GM18870 (cell line): ENCODE measurements at regions not wholly inside any gene's neighbourhood (a gene's known extent, or its start where the extent isn't known, plus 50 kb on each side); places are given as distances from the start of the nearest gene placed in this dataset.
"Not testable (repeated sequence)": the region's sequence is repeated elsewhere in the genome, so short reads cannot be mapped to it uniquely, and the experiment has no call there.

Experiments used
- ATAC-seq: cut with Tn5 transposase; IDR thresholded peaks from one replicate; pipeline ENCODE4 v1.9.1; 2021; ENCODE audit warnings: moderate library complexity; ENCODE audit not compliant: unreplicated experiment

DNA sequence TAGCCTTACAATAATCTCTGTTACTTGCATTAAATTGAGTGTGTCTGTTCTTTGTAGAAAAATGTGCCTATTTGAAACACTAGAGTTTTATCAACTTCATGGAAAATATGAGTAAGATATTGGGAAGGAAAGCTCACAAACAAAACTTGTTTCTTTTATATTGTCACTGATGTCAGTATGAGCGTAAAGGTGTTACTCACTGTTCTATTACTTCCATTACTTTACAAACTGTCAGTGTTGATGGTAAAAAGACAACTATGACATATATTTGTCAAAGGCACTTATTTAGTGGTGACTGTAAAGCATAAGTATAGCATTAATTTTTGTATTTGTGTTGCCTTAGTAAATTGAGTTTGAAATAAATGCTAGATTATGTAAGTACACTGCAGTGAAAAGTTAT lies 193.7 kb upstream of the FLRT2 start:
- ATAC-seq = no peak

DNA sequence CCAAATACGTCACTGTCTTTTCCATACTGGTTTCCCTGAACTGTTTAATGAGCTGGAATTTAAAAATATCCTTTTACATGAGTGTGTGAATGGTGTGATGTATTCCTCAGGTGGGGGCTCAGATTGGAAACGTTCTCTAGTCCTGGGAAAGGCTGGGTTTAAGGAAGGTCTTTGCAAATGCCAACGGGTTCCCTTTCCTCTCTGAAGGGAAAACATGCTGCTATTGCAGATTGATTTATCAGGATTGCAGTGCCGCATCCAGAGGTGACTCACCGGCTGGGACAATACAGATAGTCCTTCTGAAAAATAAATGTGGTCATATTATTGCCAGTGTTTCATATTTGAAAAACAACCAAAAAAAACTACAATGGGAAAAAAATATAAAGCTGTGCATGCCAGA lies 193.1 kb upstream of the FLRT2 start:
- ATAC-seq = no peak

DNA sequence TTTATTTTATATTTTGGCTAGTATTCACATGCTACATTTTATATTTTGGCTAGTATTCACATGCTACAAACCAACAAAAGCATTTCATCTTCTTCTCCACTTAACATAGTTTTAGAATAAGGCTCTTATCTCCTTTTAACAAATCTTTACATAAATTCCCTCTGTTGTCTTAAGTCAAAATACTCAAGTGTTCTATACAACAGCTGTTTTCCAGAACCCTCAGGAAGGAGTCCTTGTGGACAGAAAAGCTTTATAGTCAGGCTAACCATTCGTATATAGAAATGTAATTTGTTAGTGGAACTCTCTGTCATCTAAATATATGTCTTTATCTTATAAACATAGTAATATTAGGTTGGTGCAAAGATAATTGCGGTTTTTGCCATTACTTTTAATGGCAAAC lies 191.0 kb upstream of the FLRT2 start:
- no peak for ATAC-seq

DNA sequence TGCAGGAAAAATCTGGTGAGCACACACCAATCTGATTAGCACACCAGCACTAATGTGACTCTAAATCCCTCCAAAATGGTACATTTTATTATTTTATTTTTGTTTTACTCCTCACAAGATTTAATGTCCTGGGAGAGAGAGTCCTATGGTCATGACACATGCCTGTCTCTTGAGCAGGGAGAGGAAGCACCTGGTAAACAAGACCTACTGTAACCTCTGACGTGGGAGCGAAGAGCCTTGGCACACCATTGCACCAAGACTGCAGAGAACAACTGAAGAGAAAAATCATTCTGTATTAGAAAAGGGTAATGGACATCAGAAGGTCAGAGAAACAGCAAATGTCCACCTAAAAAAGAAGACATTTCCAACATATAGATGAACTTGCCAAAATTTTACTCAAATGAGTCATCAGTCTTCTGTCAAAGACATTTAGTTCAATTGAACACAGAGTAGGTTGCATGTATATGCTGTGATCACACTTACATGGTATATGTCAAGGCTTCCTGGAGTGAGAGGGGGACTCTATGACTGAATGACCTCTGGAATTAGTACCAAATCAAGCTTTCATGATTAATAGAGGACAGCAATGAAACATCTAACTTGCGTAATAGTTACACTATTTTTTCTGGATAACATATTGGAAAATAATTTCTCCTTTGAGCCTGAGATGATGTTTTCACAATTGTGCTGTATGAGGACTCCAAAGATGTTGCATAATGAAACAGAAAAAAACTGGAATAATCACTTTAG lies 186.9 kb upstream of the FLRT2 start:
- no peak for ATAC-seq

DNA sequence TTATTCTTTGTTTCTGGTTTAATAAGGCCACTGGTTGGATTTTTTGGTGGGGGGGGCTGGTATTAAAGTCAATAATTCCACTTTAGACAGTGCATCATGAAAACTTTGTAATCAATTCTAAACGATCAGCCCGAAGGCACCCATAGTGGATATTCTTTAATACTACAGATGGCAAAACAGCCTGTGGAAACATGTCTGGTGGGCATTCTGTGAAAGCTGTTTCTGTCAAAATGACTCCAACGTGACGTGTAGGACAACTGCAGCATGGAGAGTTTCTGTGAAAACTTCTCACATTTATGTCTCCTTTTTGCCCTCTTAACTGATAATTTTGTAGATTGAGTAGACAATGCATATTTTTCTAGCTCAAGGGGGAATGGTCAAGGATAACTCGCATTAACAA lies 185.8 kb upstream of the FLRT2 start:
- no peak for ATAC-seq

DNA sequence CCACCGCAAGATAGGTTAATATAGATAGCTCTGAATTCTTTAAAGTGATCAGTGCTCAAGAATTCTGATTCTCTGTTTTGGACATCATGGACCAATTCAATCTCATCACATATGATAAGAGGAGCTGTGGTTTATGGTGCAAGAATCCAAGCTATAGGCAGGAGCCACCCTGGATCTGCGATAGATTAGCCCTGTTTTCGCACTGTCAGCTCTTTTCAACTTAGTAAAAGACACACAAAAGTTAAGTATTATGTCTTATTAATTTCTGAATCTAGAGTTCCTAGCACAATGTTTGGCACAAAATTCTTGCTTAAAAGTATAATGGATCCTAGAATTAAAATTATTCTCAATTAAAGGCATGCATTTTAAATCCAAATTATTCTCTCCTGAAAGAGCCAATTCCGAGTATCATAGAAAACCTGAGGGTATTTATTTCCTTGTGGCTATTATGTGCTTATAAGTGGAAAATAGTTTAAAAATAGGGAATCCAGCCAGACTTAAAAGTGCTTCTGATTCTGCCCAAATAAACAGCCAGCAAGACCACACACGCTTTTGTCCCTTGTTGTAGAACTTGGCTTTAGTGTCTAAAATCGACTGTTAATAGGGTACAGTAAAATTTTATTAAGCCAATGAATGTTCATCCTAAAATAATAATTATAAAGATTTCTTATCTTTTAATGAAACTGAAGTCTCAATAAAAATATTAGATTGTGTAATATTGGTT lies 184.9 kb upstream of the FLRT2 start:
- ATAC-seq = no peak

DNA sequence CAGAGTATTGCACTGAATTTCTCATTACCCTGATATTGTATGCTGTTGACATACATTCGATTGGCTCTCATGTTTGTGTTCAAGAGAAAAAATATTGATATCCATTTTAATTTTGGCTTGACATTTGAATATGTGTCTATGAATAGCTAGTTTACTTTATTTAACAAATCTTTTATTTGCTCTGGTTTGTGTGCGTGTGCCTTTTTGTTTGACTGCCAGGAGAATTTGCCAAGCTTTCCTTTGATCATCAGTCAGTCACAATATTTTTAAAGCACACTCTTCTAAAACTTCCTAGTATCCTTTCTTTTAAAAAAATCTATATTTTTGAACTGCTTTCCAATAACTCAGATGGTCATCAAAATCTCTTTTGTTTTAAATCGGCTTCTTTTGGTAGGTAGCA lies 179.3 kb upstream of the FLRT2 start:
- no peak for ATAC-seq

DNA sequence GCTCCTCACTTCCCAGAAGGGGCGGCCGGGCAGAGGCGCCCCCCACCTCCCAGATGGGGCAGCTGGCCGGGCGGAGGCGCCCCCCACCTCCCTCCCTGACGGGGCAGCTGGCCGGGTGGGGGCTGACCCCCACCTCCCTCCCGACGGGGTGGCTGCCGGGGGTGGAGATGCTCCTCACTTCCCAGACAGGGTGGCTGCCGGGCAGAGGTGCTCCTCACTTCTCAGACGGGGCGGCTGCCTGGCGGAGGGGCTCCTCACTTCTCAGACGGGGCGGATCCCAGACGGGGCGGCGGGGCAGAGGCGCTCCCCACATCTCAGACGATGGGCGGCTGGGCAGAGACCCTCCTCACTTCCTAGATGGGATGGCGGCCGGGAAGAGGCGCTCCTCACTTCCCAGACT lies 177.4 kb upstream of the FLRT2 start:
- not testable (repeated sequence) for ATAC-seq

DNA sequence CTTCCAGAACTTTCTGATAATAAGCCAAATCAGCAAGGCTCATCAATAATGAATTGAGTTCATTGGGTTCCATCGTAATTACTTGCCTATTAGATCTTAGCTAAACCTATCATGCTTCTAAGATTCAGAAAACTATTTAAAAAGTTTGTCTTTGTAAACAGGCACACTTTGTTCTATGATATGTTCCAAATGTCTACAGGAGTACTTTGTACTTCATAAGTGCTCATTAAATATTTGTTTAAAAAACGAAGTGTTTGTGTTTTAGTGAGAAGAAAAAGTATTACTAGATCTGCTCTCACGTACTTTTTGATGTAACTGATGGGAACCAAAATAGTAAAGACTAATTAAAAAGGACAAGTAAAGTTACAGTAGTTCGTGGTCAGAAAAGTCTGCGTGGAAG lies 172.8 kb upstream of the FLRT2 start:
- ATAC-seq = no peak

DNA sequence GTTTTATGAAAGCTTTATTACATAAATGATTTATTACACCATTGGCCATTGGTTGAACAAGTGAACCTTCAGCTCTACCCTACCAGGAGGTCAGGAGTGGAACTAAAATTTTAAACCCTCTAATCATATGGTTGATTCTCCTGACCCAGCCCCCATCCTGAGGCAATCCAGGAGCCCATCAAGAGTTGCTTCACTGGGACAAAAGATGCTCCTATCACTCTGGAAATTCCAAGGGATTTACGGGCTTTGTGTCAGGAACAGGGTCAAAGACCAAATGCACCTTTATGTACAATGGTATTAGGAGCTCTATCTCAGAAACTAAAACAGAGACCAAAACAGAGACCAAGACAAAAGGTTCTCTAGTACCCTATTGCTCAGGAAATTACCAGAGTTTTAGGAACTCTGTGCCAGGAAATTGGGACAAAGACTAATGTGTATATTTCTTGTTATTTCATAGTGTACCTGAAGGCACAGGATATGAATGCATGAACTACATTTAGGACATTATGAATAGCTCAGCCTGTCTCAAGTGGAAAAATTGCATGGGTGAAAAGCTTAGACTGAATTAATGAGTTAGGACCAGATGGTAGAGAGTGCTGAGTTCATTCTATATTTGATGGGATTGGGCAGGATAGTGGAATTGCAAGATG lies 171.7 kb upstream of the FLRT2 start:
- no peak for ATAC-seq

DNA sequence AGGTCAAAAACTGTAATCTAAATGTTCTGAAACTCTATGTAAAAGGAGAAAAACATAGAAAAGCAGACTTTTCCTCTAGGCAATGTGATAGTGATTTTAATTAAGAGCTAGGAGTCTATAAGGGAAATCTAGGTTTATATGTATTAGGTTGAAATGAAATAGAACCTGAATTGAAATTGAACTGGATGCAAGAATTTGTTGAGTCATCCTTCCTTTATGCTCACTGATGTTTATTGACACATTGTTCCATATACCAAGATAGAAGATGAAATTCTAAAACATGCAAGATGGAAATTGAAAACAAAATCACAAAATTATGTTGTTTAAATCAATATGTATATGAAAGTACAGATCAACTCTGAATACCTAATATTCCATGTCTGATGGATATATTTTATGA lies 170.4 kb upstream of the FLRT2 start:
- no peak for ATAC-seq

DNA sequence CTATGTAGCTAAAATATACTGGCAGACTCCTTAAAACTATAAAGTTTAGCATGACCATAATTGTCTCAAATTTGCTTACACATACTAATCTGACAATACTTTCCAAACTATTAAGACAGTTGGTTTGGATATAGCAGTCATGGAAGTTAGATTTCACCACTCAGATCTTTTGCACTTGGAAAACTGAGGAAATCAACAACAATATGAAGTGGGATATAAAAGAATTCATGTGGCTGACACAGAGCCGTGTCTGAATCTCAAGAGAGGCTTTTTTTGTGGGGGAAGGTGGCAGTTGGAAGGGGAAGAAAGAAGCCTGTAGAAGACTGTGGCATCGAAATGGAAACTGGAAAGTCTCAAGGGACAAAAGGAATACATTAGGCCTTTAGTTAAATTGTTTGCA lies 166.6 kb upstream of the FLRT2 start:
- no peak for ATAC-seq

DNA sequence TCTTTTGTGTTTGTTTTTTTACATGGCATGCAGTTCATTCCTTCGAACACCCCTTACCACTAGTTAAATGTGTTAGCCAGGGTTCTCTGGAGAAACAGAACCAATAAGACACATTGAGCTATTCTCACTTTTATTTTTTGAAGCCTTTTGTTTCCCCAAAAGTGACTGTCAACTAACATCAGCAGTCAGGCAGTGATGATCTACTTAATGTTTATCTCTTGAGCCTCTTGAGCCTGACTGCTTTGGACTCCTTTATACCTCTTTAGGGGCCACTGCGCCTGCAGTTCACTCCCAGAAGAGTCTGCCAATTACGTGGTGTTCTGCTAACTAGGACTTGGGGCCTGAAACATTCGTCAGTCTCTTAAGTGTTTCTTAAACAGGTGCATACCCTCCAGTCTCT lies 163.7 kb upstream of the FLRT2 start:
- no peak for ATAC-seq

DNA sequence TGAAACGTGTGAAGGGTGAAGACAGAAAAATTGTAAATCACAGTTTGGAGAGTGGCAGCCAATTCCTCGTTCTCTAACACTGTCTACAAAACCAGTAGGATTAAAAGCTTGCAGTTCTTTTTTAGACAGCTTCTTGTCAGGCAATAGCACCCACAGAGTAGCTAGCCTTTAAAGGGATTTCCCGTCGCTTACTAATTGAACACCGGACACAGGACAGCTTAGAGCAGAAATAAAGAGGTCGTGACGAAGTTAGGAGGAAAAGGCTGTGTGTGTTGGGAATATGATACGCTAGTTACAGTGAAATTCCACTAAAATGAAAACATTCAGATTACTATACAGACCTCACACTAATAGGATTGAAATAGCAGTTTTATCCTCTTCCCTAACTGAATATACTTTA lies 149.1 kb upstream of the FLRT2 start:
- ATAC-seq = no peak

DNA sequence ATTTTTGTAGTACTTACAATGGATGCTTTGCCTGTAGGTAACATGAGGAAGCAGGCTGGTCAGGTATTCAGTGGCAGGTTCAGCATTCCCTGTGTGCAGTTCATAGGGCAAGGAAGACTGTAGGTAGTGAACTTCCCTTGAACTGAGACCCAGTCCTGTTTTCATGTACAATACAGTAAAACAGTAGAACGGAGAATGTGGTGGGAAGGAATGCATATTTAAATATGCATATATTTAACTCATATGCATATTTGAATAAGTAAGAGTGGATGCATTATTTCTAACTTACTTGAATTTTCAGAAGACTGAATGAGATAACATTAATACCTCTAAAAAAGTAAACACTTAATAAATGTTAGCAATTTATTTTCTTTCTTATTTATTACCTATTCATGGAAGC lies 147.6 kb upstream of the FLRT2 start:
- ATAC-seq = no peak

DNA sequence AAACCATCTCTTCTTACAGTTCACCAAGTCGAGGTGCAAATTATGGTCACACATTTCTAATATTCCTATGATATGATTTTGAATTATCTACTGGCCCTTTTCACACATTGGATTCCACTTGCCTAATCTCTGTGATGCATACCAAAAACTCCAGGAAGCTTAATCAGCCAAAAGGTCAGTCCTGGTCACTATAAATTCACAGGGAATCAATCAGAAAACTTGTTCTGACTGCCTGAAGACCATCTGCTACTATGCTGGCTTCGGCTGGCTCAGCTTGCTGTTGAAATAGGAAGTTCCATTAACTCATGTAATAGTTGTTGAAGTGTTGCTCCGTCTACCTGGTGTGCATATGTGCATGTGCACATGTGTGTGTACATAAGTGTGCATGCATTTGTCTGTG lies 142.8 kb upstream of the FLRT2 start:
- no peak for ATAC-seq

DNA sequence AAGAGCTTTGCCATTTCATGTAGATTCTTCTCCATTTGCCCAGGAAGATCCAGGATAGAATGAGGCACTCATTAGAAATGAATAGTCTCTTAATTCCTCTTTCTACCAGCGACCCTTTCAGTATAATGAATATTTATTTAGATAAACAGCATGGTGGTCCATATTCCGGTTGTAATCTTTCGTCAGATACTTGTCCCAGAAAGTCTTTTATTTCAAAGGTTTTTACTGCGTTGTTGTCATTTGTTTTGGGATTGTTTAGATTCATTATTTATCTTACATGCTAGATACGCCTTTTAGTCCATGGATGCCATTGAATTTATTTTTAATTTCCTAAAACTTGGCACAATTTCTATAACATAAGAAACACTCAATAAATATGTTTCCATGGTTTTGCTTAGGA lies 139.7 kb upstream of the FLRT2 start:
- no peak for ATAC-seq

DNA sequence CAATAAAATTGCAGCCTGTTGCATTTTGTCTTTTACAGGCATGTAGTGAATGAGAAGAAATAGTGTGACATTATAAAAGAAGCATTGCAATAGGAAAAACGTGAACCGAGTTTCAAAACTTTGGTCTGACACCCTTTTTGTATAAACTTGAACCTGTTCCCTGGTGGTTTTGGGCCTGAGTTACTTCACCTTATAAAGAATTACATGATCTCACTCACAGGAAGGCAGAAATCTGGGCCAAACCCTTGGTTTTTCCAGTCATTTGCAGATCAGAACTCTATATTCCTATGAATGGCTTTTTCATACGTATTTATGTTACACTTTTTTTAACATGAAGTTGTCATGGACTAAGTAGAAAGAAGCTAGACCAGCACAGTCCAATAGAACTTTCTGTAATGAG lies 138.5 kb upstream of the FLRT2 start:
- ATAC-seq = no peak

DNA sequence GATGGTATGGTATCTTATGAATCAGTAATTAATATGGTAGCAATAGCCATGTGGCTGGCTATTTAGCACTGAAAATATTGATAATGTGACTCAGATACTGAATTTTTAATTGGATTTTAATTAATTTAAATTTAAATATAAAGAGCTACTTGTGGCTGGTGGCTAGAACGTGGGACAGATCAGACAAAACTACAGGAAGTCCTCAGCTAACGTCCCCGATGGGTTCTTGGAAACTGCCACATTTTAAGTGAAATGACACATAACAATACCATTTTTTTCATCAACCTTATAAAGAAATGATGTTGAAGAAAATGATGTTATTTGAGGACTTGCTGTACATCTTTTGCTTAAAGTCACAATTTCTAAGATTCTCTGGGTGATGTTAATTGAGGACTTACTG lies 138.1 kb upstream of the FLRT2 start:
- no peak for ATAC-seq

DNA sequence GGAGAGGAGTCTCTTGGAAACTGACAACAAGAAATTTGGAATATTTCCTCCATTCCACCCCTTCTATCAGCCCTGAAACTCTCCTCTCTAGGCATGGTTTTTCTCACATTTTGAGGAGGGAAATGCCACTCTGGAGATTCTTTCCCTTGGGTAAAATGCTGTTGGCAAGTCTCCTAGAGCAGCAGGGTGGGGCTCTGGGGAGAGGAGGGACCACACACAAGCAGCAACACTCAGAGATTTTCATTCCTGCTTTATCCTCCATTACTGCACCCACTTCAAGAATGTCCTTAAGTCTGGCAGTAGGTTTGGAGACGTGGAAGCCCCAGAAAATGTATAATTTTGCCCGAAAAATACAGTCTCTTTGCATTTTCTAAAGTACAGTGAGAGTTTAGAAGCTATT lies 130.8 kb upstream of the FLRT2 start:
- ATAC-seq = no peak

DNA sequence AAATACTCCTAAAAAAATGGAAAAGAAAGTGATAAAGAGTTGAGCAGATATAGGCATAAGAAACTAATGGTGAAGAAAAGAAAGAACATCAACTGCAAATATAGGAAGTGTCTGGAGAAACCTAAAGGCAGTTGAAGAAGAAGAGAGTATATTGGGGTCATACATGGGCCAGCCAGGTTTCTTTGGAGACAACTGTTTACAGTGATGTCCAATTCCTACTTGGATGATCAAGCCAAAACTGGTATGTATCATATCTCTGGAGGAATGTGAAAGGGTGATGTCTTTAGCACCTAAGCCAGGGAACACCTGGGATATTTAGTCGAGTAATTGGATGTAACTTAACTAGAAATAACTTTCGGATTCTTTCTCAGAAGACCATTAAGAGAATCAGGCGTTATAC lies 129.3 kb upstream of the FLRT2 start:
- ATAC-seq = no peak

DNA sequence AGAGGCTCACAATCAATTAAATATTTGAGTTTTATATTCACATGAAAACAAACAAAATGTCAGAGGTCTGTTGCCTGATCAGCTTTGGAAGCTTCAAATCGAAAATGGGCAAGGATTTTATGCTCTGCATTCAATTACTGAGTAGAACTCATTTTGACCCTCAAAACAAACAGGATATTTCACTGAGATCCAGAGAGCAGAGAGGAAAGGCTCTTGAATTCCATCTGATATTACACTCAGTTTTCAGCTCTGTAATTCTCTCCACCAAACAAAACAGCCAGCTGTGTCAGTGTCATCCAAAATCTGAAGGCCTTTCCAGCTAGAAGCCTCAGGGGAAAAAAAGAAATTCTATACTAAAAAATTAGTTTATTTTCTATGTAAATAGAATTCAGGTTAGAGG lies 128.6 kb upstream of the FLRT2 start:
- no peak for ATAC-seq
